T follicular helper cell (primary cell): ENCODE measurements at regions not wholly inside any gene's neighbourhood (a gene's known extent, or its start where the extent isn't known, plus 50 kb on each side); places are given as distances from the start of the nearest gene placed in this dataset.
"Not testable (repeated sequence)": the region's sequence is repeated elsewhere in the genome, so short reads cannot be mapped to it uniquely, and the experiment has no call there.

Experiments used
- DNase-seq: peaks from one replicate; pipeline ENCODE4 v3.0.0-alpha.2; 2020; ENCODE audit warnings: low read depth

DNA sequence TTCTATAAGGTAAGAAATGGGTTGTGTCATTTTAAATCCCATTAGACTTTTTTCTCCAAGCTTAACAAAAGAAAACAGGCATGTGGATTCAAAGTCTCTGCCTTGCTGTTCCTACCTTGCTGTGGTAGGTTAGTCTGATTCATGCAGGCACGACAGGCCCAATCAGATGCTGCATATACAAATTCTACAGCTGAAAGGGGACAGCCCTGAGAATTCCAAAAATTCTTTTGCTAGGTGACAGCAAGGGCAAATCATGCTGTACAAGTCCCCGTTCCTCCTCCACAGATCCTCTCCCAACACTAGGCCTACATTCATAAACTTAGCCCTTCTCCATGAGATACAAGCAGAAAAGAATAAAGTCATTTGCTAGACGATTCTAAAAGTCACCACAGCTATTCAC is 161.2 kb upstream of the THBS1 start:
- no peak for DNase-seq

DNA sequence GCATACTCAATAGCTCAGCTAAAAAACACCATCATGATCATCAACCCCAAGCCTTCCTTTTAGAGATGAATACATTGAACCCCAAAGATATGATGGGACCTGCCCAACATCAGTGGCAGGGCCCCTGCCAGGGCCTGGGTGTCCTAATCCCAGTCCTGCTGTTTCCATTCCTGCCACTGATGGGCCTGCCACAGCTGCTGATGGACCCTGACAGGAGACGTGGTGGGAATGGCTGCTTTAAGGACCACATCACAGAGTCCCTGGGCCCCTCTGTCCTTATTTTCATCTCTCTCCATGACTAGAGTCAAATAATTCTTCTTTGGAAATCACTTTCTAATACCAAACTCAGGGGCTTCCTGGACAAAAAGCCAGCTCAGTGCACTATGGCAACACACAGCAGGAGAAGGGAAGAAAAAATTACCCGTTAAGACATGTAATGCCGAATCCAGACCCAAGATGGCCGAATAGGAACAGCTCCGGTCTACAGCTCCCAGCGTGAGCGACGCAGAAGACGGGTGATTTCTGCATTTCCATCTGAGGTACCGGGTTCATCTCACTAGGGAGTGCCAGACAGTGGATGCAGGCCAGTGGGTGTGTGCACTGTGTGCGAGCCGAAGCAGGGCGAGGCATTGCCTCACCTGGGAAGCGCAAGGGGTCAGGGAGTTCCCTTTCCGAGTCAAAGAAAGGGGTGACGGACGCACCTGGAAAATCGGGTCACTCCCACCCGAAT is 160.6 kb upstream of the THBS1 start:
- not testable (repeated sequence) for DNase-seq

DNA sequence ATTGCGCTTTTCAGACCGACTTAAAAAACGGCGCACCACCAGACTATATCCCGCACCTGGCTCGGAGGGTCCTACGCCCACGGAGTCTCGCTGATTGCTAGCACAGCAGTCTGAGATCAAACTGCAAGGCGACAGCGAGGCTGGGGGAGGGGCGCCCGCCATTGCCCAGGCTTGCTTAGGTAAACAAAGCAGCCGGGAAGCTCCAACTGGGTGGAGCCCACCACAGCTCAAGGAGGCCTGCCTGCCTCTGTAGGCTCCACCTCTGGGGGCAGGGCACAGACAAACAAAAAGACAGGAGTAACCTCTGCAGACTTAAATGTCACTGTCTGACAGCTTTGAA is 160.1 kb upstream of the THBS1 start:
- DNase-seq, result not testable (repeated sequence)

DNA sequence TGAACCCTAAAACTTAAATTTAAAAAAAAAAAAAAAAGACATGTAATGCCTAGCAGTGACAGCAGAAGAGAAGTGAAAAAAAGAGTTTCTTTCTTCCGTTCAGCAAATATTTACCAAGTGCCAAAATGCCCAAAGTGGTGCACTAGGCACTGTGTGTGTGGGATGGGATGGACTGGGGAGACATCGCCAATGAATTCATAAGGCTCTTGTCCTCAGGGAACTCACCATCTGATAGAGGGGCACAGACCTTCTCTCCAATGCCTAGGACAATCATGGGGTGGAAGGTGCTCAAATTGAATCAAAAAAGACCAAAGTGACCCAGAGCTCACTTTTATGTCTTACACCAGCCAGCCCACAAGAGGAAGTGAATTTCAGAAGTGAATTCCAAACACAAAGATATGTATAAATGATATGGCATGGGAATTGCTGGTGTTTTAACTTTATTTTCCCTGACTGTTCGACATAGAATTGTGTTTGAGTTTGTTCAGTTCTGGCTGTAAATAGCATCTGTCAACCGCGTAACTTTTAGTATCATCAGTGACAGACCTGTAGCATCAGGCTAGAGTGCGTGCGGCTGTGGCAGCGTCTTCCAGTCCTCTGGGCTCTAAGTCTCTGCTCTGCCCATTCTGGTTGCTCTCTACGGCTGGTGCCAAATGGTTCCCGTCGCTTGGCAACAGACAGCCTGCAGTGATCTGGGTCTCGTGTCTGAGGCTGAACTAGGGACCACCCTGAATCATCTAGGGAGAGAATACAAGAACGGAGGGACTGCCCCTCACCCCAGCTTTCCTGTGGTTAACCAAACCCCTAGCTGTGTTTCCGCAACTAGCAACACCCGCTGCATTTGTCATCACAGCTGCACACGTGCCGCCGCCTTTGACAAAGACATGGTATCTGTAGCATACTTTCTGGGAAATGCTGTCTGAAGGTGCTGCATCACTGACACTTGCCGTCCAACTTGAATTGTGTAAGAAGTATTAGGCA is 154.0 kb upstream of the THBS1 start:
- peak; percentile 16 for DNase-seq

DNA sequence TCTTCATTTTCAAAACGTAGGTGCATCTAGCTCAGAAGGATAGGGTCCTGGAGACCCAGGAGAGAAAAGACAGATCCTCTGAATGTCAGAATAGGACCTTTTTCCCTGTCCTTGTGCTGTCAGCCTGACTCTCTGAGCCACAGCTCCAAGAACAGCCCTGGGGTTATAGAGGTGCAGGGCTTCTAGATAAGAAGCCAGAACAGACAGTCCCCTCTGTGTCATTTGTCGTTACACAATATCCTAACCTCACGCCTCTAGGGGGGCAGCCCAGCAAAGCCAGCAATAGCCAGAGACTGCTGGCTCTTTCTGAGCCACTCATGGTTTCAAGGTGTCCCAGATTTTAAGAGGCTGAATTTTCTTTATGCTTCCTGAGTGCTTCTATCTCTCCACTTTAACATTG is 153.2 kb upstream of the THBS1 start:
- DNase-seq, result no peak

DNA sequence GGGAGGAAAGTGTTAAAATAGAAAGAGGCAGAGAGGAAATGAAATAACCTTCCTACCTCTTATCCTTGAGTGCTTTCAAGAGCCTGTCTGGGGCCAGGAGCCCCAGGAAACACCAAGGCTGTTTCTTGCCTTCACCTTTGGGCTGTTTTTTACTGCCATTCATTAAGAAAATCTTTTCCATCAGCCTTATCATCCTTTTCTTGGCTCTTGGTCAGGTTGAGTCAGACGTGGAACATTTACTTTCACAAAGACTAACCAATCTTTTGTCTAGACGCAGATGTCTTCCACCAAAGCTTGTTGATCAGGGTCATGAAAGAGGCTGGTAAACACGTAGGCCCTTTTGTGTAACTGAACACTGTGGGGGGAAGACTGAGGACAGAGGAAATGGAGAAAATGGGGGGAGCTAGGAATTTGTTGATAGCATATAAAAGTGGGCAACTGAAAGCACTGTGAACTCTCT is 151.0 kb upstream of the THBS1 start:
- DNase-seq, result no peak

DNA sequence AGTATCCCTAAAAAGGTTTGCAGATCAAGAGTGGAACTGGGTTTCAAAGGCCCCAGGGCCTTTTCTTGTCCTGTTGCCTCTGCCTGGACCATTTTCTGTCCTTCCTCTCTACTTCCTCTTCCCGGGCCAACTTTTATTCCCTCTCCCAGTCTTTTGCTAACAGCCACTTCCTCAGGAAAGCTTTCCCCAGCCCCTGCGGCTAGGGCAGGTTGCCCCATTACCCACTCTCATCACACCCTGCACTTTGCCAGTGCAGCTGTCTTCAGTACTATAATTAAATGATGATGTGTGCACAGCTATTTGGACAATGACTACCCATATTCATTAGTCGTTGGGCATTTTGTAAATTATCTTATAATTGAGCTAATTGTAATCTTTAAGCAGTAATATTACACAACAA is 150.5 kb upstream of the THBS1 start:
- DNase-seq, result no peak

DNA sequence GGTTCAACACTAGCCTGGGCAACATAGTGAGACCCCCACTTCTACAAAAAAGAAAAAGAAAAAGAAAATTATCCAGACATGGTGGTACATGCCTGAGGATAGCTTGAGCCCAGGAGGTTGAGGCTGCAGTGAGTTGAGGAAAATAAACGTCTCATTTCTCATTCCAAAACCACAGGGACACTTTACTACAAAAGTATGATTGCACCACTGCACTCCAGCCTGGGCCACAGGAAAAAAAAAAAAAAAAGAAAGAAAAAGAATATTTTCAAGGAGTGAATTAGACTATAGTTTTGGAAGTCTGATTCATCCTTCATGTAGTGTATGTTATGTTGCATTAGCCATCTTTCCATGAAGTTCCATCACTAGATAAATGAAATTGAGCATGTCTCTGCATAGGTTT is 149.5 kb upstream of the THBS1 start:
- DNase-seq, result no peak

DNA sequence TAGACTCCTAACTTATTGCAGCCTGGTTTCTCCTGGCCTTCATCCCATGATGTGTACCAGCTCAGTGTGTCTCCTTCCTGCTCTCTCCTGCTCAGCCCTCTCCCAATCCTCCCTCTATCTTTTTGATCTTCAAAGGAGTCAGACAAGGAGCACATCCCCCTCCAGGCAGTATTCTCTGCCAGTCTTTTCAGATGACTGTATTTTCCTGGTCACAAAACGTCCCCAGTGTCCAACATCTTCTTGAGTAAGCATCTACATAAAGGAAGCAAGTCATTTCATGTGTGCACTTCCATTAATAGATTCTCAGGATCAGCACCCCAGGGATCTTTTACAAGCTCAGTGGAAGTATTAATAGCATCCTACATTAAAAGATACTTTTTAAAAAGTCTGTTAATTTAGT is 148.9 kb upstream of the THBS1 start:
- no peak for DNase-seq

DNA sequence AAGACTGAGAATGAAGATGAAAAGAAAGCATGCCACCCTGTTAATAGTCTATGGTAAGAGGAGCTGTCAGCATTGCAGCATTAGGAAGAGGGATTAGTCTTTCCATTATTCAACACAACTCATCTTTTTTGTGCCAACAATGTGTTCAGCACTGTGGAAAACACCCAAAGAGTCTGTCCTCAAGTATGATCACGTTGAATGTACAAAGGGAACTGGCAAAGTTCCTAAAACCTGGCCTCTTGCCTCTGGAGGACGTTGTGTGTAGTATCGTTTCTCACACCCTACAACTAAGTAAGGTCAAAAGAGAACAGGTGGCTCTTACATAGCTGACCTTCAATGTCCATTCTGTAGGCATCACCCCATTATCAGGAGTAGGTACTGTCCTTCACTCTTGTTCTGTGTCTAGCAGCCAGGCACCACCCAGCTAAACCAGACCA is 147.9 kb upstream of the THBS1 start:
- no peak for DNase-seq

DNA sequence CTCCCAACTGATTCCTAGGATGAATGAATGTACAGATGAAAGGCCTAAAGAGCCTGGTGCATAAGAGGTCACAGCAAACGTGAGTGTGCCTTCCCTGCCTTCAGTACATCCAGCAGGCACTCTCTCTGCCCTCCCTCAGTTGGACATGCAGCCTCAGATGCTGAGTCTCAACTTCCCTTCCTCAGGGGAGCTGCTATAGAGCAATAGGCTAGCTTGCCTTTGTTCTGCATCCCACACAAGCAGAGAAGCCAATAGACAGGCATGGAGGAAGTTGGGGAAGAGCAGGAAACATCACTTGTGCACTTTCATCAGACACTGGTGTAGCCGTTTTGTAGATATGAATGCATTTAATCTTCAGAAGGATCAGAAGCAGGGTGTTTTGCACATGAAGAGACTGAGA is 147.5 kb upstream of the THBS1 start:
- no peak for DNase-seq

DNA sequence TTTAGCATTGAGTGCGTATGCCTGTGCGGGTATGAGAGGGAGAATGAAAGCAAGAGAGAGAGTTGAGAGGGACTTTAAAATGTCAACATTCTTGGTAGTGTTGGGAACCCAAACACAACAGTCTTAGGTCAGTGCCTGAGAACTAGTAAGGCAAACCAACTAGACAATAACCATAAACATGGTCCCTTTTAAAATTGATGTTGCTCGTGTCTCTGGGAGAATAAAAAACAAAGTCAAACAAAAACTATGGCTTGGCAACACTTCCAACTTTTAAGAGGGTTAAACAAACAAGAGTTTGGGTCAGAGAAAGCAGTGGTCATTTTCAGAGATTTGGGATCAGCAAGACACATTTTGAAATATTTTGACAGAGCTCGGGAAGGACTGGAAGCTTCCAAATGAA is 146.7 kb upstream of the THBS1 start:
- no peak for DNase-seq

DNA sequence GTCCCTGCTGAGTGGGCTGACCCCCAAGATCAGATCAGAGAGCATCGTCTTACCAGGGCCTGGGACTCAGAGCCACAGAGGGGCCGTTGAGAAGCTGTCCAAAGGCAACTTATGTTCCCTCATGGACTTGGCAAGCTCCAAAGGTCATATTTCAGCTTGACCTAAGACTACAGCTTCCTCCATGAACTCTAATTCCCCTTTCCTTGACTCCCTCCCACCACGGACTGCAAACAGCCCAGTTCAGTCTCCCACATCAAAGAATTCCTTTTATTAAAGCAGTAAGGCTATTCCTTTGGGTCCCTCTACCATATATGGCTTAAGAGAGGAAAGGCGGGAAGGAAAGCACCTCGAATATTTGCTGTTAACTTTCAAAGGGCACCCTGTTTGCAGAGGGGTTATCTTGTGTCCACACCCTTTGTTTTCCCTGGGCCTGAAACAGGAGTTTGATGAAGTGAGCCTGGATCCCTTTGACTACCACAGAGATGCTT is 146.1 kb upstream of the THBS1 start:
- no peak for DNase-seq

DNA sequence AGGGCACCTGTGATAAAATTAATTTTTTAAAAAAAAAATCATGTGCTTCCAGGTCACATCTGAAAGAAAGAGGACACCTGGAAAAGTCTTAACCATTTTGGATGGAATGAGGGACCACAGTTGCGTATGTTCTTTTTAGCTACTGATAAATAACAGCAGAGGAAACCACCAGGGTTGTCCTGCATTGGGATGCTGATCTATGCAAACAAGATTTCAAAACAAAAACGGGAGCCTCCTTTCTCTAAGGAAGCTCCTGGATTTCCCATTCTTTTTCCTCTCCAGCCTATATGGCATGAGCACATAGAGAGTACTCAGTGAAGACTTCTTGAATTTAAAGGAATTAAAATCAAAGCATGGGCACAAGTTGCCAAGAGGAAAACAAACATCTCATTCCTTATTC is 145.6 kb upstream of the THBS1 start:
- DNase-seq, result no peak

DNA sequence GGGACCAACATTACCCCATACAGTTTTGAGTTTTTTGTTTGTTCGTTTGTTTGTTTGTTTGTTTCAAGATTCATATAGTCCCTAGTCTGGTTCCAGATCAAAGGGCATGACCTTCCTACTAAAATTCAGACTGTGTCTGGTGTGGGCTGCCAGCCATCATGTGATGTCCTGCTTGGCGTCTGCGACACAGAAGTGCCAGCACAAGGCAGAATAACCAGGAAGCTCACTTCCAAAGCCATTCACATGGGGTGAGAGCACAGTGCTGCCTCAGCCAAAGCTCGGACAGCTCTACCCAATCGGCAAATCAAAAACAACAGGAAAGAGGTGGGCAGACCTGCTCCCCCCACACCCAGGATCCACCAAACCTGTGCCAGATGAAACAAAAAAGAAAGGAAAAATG is 142.6 kb upstream of the THBS1 start:
- DNase-seq, result no peak

DNA sequence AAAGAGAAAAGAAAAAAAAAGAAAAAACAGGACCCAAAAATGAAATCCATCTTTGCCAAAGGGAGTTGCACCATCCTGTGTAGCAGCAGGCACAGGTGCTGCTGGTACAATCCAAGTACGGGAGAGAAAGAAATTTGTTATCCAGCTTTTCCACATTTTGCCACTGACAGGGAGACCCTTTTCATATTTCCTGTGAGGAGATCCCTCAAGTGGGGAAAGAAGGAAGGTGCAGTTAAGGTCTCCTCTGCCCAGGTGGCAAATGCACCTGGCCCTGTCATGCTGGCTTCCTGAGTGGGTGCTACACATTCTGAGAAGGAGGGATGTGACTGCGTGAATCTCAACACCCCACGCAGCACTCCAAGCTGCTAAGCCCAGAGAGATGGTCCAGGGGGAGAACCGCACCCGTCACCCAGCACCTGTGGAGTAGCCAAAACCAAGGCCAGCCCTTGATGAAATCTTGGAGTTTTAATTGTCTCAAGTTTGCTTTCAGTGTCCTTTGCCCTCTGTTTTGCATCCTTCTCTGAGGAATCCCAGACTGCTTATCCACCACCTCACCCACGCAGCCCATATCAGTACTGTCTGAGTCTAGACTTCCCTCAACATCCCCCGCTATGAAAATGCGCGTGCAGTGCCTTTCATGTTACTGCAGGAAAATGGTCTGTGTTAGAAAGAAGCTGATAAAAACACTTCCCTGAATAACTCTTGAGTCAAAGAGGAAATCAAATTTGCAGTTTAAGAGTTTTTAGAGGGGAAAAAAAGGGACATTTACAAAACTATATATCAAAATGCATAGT is 141.9 kb upstream of the THBS1 start:
- no peak for DNase-seq

DNA sequence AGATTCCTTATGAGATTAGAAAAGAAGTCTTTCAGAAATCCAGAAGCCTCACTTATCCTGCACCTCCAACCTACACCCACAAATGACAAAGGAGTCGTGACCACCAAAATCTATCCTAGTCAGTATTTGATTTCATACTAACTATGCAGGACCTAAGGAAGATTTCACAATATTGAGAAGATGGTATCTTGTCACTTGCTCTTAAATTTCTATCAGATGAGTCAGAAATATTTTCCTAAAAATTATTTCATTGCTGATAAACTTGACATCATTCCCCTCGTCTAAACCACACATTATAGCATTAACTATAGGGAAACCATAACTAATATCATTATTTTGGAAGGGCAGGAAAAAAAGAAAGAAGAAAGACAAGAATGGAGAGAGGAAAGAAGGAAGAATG is 138.0 kb upstream of the THBS1 start:
- DNase-seq, result no peak

DNA sequence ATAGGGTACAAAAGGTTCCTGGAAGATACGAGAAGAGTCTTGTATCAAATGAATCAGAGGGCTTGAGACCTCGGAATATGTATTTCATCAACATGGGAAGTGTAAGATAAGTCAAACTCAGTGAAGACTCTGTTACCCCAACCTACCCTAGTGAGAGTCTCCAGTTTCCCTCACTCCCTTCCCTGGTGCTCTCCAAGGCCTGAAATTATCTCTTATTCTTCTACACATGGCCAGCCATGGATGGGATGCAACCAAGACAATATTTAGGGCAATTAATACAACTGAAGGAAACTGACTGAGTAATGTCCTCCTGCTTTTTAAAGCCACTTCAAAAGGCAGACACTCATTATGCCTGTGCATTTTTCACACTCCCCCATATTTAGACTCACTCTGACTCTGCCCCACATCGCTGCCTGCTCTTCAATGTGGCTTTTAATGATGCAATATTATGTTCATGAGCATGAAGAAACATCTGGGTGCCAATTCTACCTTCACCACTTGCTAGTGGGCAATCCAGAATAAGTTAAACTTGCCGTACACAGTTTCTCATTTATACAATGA is 137.1 kb upstream of the THBS1 start:
- no peak for DNase-seq

DNA sequence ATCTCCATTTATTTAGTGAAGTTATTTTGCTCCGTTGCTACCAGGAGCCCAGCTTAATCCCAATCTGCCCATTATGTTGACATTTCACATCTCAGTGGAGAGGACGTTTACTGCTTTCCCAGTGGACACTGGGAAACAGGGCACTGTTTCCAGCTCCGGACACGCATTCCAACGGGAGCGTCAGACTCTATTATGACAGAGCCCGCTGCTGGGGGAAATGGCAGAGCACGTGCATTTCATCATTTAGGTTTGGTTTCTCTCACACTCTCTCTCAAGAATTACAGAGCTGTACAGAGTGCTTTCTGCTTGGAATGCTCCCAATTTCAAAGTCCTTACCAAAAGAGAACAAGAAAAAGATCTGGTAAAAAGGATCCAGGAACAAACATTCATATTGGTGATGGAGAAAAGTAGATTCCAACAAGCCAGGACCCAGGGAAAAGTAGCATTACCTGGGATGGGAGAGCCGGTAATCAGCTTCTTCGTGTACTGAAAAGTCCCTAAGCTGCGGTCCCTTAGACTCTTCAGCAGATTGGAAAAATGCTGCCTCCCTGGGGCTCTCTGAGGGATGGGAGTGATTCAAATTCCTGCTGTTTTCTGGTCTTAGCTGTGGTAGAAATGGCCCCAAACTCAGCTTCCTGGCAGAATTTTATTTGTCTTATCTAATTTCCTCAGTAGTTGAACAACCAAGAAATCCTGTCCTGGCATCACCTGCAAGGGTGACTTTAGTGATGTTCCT is 136.0 kb upstream of the THBS1 start:
- no peak for DNase-seq

DNA sequence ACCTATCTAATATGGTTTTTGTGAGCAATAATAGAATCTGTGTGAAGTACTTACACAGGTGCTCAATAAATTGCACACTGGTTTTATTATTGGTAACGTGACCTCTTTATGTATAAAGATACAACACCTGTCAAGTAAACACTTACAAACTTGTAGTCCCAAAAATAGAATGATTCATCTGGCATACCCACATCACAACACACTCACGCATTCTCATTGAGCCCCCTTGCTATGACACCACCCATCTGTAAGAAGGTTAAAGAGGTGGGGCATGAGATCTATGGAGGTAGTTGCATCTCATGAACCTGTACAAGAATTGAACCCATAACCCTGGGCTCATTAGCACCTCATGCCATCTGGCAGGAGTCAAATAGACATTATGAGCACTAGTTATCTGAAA is 134.9 kb upstream of the THBS1 start:
- DNase-seq, result no peak

DNA sequence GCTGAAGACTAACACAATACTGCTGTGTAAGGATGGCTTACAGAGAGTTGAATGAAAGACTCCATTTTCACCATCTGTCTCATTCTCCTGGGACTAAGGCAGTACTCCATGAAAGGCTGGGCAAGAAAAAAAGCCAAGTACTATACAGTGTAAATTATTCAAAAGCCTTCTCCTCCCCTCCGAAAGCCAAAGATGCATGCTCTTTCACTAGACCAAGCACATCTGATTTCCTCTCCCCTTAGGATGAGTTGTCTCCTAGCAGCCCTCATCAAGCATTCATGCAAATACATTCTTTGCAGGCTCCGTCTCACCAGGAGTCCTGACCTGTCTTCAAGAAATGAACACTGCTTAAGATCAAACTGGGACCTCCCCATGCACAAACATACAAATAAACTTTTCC is 133.5 kb upstream of the THBS1 start:
- DNase-seq, result no peak
